Endothelial cell (in vitro differentiated cells): ENCODE measurements at regions not wholly inside any gene's neighbourhood (a gene's known extent, or its start where the extent isn't known, plus 50 kb on each side); places are given as distances from the start of the nearest gene placed in this dataset.

Experiments used
- DNase-seq: peaks from one replicate; pipeline ENCODE4 v3.0.0; 2021; ENCODE audit warnings: low spot score
- H3K27ac Mint-ChIP-seq: one replicate; pipeline ENCODE4 v1.8.0; 2021; ENCODE audit warnings: mixed read lengths, inconsistent platforms; ENCODE audit not compliant: unreplicated experiment
- H3K27me3 Mint-ChIP-seq: one replicate; pipeline ENCODE4 v1.8.0; 2021; ENCODE audit warnings: mild to moderate bottlenecking, moderate library complexity, mixed read lengths, inconsistent platforms; ENCODE audit not compliant: unreplicated experiment
- H3K36me3 Mint-ChIP-seq: one replicate; pipeline ENCODE4 v1.8.0; 2021; ENCODE audit warnings: mild to moderate bottlenecking, low read depth, mixed read lengths, inconsistent platforms; ENCODE audit not compliant: unreplicated experiment
- H3K4me1 Mint-ChIP-seq: one replicate; pipeline ENCODE4 v1.8.0; 2021; ENCODE audit warnings: mild to moderate bottlenecking, mixed read lengths, inconsistent platforms; ENCODE audit not compliant: unreplicated experiment
- H3K4me3 Mint-ChIP-seq: one replicate; pipeline ENCODE4 v1.8.0; 2021; ENCODE audit warnings: mild to moderate bottlenecking, mixed read lengths, inconsistent platforms; ENCODE audit not compliant: unreplicated experiment
- H3K9me3 Mint-ChIP-seq: one replicate; pipeline ENCODE4 v1.8.0; 2021; ENCODE audit warnings: mixed read lengths, inconsistent platforms; ENCODE audit not compliant: unreplicated experiment
- CTCF ChIP-seq: fragments of 200-600 bp; sonication (generic); IDR thresholded peaks from one replicate; pipeline ENCODE4 v1.5.0; 2021; ENCODE audit warnings: antibody characterized with exemption; ENCODE audit not compliant: unreplicated experiment

DNA sequence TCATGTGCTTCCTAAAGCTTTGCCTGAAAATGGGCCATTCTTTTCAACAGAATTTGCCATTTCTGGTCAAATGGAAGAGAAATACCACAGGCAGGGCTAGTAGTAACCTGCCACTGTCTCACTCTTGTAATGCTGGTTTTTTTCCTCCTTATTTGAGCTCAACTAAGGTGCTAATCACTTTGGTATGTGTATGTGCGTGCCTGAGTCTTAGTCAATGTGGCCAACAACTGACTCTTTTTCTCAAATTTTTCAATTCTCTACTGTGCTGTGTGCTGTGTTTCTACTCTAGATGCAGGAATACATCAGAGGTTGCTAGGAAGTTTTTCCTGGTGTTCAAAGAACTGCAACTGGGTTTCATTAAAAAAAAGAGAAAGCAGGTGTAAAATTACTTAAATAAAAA lies 870.2 kb downstream of the EFNB2 start:
- H3K9me3 Mint-ChIP-seq, result no peaks in the 10 kb centered on the region
- H3K4me1 Mint-ChIP-seq, result no peaks in the 10 kb centered on the region
- no peaks in the 10 kb centered on the region for H3K36me3 Mint-ChIP-seq
- no peak for TF ChIP-seq CTCF
- no peak for DNase-seq
- no peaks in the 10 kb centered on the region for H3K27me3 Mint-ChIP-seq
- H3K27ac Mint-ChIP-seq, result no peak overlapping the region
- H3K4me3 Mint-ChIP-seq, result no peak overlapping the region

GRCh38 chr13:105663182-105663581 lies 872.3 kb downstream of the EFNB2 start:
- Mint-ChIP-seq H3K27ac (no peak overlapping the region), H3K4me1 (no peaks in the 10 kb centered on the region), H3K4me3 (no peak overlapping the region), H3K36me3 (no peaks in the 10 kb centered on the region), H3K9me3 (no peaks in the 10 kb centered on the region), H3K27me3 (no peaks in the 10 kb centered on the region)
- DNase-seq, result no peak
- TF ChIP-seq CTCF, result no peak

GRCh38 chr13:105660561-105660960 lies 874.9 kb downstream of the EFNB2 start:
- Mint-ChIP-seq H3K9me3 (no peaks in the 10 kb centered on the region), H3K36me3 (no peaks in the 10 kb centered on the region), H3K27me3 (no peaks in the 10 kb centered on the region), H3K4me1 (no peaks in the 10 kb centered on the region), H3K4me3 (no peak overlapping the region), H3K27ac (no peak overlapping the region)
- no peak for TF ChIP-seq CTCF
- no peak for DNase-seq

- Mint-ChIP-seq H3K27me3 (no peaks in the 10 kb centered on the region), H3K4me3 (no peak overlapping the region), H3K27ac (no peak overlapping the region), H3K9me3 (no peaks in the 10 kb centered on the region), H3K36me3 (no peaks in the 10 kb centered on the region), H3K4me1 (no peaks in the 10 kb centered on the region)
- DNase-seq, result no peak
- no peak for TF ChIP-seq CTCF
Measured at GRCh38 chr13:105658431-105658830, 877.0 kb downstream of the EFNB2 start.

DNA sequence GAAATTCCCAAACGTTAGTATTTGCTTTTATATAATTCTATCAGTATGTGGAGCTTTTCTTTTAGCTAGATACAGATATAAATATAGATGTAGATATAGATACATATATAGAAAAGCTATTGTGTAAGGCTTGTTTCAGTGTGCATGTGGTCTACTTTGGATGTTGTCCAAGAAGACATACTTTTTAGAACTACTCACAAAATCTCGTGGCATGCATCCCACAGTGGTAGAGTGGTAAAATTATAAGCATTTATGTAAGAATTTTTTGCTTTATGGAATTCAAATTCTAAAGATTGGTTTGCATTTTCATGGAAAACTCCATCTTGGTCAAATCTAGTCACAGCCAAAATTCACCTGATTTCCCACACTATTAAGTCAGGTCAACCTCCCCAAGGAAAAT lies 880.4 kb downstream of the EFNB2 start:
- no peak overlapping the region for H3K27ac Mint-ChIP-seq
- no peak overlapping the region for H3K4me3 Mint-ChIP-seq
- no peaks in the 10 kb centered on the region for H3K36me3 Mint-ChIP-seq
- TF ChIP-seq CTCF, result no peak
- H3K4me1 Mint-ChIP-seq, result no peaks in the 10 kb centered on the region
- no peaks in the 10 kb centered on the region for H3K27me3 Mint-ChIP-seq
- no peaks in the 10 kb centered on the region for H3K9me3 Mint-ChIP-seq
- DNase-seq, result no peak
